Activated CD4-positive, alpha-beta T cell treated with anti-CD3 and anti-CD28 coated beads for 48 hours (primary cell): ENCODE measurements at regions not wholly inside any gene's neighbourhood (a gene's known extent, or its start where the extent isn't known, plus 50 kb on each side); places are given as distances from the start of the nearest gene placed in this dataset.
A peak's percentile ranks its signal among the peaks of the same experiment; 100 is the strongest.

Experiments
- DNase-seq: peaks from one replicate; pipeline ENCODE4 v3.0.0-alpha.2; 2020

GRCh38 chr1:21346365-21347071 is 56.3 kb upstream of the ECE1 start:
- no peak for DNase-seq

- no peak for DNase-seq
Observed at GRCh38 chr1:21344750-21345443, 54.6 kb upstream of the ECE1 start.

GRCh38 chr1:21344098-21344749 is 54.0 kb upstream of the ECE1 start:
- no peak for DNase-seq

- DNase-seq: peak; percentile 61
Observed at GRCh38 chr1:21342961-21343838, 52.9 kb upstream of the ECE1 start.

- DNase-seq: no peak
Observed at GRCh38 chr1:21341517-21342078, 51.3 kb upstream of the ECE1 start.

GRCh38 chr1:21341022-21341421 is 50.8 kb upstream of the ECE1 start:
- no peak for DNase-seq

- DNase-seq: no peak
Observed at GRCh38 chr1:21340230-21340945, 50.1 kb upstream of the ECE1 start.
